DMS53 treated with DMSO at 0.1 percent for 48 hours (cell line): ENCODE measurements at regions not wholly inside any gene's neighbourhood (a gene's known extent, or its start where the extent isn't known, plus 50 kb on each side); places are given as distances from the start of the nearest gene placed in this dataset.
"Not testable (repeated sequence)": the region's sequence is repeated elsewhere in the genome, so short reads cannot be mapped to it uniquely, and the experiment has no call there.

Source experiments
- DNase-seq: peaks from one replicate; lab custom pipeline; 2025; ENCODE audit not compliant: unreplicated experiment; lab: John Stamatoyannopoulos, UW

DNA sequence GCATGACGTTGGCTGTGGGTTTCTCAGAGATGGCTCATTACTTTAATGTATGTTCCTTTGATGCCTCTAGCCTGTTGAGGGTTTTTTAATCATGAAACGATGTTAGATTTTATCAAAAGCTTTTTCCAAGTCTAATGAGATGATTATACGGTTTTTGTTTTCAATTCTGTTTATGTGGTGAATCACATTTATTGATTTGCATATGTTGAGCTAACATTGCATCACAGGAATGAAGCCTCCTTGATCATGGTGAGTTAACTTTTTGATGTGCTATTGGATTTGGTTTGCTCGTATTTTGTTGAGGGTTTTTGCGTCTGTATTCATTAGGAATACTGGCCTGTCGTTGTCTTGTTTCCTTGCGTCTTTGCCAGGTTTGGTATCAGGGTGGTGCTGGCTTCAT is 52.3 kb upstream of the PTPN12 start:
- DNase-seq: no peak

DNA sequence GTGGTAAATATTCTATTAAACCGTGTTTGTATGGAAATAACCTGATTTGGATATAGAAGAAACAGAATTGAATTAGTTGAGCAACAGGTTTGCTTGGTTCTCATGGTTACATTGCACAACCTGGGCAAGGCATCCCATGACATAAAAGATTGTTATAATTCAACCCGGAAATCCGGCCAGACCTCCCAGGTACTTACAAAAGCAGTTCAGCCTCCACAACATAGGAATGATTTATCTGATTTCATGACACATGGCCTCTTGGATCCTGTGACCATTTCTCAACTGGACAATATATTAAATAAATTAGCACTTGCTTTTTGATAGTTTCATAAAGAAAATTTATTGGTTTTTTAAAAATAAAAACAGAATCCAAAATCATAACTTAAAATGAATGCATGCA is 55.1 kb upstream of the PTPN12 start:
- DNase-seq: peak; percentile 86

DNA sequence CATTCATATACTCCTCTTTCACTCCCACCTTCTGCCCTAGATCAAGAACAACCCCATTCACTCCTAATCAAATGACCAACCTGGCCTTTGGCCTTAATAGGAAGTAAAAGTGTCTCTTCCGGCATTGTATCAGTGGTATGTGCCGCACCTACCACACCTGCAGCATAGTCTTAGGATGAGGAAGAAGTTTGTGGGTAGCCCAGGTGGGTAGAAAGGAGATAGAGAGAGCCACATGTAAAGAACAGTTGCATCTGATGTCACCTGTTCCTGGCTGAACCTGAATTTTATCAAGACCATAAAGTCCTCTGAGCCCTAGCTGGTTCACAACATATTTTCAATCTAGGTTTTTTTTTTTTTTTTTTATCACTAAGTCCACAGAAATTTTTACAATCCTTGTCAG is 55.5 kb upstream of the PTPN12 start:
- no peak for DNase-seq

DNA sequence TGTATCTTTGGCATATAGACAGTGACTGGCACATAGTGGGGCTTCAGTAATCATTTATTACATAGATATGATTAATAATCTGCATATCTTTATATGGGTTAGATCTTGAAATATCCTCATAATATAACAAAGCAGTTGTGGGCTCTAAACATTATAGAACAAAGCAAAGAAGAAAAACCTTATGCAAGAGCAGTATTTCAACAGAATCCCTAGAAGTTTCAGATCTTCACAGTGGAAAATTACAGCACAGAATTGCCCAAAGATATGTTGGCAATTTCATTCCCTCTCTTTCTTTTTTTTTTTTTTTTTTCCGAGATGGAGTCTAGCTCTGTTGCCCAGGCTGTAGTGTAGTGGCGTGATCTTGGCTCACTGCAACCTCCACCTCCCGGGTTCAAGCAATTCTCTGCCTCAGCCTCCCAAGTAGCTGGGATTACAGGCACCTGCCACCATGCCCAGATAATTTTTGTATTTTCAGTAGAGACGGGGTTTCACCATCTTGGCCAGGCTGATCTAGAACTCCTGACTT is 56.9 kb upstream of the PTPN12 start:
- DNase-seq: not testable (repeated sequence)

DNA sequence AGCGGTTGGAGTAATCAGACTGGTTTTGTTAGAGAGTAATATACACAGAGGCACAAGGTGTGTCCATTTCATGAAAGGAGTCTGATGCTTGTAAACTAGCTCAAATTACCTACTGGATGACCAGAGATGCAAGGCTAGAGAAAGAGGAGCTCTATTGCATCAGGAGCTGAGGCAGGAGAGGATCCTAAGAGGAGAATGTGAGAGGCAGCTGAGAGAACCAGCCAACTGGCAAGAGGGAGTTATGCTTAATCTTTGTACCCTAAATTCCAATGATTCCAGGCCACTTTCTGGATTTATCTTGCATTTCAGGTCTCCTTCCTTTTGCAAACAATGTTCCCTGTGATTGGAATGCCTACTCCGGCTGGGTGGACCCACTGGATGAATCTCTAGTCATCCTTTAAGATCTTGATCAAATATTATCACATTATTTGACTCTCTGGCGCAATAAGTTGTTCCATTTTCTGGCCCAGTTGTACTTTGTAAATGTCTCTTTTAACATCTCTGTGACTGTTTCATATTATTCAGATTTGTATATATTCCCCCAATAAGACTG is 57.5 kb upstream of the PTPN12 start:
- peak; percentile 71 for DNase-seq

DNA sequence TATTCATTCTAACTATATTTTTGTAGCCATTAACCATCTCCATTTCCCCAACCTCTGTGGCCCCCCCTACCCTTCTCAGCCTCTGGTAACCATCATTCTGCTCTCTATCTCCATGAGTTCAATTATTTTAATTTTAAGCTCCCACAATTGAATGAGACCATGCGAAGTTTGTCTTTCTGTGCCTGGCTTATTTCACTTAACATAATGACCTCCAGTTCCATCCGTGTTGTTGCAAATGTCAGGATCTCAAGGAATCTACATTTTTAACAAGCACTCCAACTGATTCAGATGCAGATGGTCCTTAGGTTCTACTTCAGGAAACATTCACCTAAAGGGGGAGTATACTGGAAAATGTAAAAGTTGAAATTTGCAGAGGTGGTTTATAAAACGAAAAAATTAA is 60.2 kb upstream of the PTPN12 start:
- no peak for DNase-seq

DNA sequence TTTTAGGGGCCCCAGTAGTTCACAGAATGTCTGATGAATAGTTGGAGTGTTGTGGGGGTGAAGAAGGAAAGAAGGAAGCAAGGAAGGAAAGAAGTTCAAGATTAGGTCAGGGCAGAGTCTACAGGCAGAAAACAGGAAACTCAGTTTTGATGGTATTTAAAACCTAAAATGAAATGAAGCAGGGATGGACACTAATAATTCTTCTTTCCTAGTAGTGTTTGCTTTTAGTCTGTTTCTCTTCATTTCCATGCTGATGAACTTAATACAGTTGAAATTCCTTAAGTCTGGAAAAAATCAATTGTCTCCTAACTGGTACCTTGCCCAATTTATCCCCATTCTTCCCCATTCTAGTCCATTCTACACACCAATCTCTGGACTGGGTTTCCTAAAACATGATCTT is 59.0 kb upstream of the GSAP start:
- no peak for DNase-seq

DNA sequence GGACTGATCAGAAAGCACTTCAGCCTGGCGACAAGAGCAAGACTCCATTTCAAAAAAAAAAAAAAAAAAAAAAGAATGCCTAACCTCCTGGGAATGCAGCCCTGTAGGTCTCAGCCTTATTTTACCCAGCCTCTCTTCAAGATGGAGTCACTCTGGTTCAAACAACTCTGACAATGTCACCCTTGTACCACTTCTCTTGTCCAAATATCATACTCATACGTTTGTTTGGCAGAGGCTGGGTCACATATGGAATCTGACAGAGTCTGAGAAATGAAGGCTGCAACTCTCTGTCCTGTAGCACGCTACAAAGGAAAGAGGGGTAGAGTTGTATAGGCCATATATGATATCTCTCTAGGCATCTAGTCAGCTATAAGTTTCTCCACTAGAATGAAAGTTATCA is 58.6 kb upstream of the GSAP start:
- DNase-seq: no peak

DNA sequence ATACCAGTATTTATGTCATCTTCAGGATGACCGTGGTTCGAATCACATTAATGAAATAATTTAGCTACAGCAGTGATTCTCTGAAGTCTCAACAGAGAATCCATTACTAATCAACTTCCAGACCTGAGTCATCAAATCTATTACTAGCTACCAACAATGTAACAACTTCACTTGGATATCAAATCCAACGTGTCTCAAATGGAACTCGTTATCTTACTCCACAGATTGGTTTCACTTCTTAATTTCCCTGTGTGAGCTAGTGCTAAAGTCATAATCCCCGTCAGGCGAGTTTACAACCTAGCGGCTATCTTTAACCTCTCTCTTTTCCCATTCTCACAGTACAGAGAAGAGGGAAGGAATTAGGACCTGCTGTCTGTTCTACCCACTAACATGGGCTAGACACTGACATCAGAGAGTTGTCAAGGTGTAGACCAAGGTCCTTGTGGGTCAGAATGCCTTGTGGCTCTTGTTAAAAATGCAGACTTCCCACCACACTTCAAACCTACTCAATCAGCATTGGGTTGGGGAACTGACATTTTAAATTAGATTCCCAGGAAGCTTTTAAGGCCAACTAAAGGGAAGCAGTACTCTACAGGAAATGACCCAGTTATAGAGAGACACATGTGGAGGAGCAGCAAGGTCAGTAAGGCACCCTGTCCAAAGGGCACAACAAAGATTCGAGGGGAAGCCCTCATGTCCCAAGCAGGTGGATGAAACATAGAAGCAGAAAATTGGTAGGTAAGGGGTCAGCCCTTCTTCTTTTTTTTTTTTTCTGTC is 57.3 kb upstream of the GSAP start:
- DNase-seq: no peak

DNA sequence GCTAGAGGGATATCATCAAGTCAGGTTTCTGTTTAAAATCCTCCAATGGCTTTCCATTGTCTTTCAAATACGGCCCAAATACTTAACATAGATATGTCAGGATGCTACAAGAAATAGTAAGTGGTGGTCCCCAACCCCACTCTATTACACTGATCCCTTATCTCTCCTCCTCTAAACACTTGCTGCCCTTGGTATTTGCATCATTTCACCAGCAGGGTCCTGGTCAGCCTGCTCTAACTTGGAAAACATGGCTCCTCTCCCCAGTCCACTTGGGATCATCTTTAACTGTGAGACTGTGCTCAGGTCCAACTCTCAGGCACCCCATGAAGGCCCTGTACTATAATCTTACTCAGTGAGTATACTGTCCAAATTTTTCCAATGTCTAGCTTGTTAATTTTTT is 53.8 kb upstream of the GSAP start:
- no peak for DNase-seq

DNA sequence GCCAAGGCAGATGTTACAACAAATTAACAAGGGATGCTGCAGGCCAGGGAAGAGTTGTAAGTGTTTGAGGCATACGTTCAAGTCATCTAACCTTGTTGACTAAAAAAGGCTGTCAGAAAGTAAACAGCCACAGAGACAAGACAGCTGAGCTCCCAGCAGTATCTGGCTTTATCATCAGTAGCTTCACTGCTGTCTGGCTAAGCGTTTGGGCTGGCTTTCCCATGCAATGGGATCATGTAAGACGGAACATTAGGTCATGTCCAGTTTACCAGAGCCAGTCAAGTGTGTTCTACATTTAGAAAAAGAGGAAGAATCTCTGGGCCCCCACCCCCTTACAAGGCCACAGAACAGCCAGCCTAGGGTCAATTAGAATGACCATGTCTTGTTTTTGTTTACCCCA is 51.3 kb upstream of the GSAP start:
- peak; percentile 4 for DNase-seq

DNA sequence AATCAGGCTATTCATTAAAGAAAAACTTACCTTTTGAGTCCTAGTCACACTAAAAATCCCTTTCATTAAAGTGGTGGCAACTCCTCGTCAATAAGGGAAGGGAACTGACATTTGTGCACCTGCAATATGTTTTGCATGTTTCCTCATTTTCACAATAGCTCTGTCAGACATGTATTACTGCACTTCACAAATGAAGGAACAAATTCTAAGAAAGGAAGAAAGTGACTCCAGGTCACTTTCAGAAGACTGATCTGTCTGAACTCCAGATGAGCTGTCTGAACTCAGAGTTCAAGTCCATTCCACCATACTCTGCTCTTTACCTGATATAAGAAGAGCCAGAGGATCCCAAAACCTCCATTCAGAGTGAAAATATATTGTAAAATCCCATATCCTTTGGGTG is 50.3 kb upstream of the GSAP start:
- DNase-seq: no peak
